GM12864 (cell line): ENCODE measurements at regions not wholly inside any gene's neighbourhood (a gene's known extent, or its start where the extent isn't known, plus 50 kb on each side); places are given as distances from the start of the nearest gene placed in this dataset.

Experiments used
- DNase-seq: peaks from one replicate; pipeline ENCODE4 v3.0.0-alpha.2; 2011; ENCODE audit warnings: low read depth
- H3K4me3 ChIP-seq: 2 replicates; pipeline ENCODE4 v1.5.1; 2011; ENCODE audit warnings: mild to moderate bottlenecking, low read depth, low read length, control low read depth
- TF ChIP-seq, protein P1 (sequence below): IDR thresholded peaks from 2 replicates; pipeline ENCODE4 v1.5.1; 2011; ENCODE audit warnings: low read depth, mild to moderate bottlenecking, moderate library complexity, low read length, control low read depth, inconsistent platforms; ENCODE audit errors: missing control alignments

DNA sequence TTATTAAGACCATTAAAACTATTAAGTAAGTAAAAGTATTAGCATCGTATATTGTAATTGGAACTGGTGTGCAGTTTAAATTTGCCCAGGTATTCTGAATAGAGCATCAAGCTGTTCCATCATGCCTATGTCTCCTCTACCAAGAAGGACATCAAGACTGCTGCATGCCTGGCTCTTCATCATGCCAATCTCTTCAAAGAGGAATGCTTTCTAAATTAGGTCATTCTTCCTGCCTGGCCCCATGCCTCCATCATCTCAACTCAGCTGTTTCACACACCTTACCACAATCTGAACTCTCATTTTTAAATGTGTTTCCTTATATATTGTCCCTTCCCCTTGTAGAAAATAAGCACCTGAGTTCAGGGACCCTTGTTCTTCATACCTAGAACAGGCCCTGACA is 270.5 kb upstream of the PPARGC1A start:
- no peak for DNase-seq
- TF ChIP-seq, protein P1, sequence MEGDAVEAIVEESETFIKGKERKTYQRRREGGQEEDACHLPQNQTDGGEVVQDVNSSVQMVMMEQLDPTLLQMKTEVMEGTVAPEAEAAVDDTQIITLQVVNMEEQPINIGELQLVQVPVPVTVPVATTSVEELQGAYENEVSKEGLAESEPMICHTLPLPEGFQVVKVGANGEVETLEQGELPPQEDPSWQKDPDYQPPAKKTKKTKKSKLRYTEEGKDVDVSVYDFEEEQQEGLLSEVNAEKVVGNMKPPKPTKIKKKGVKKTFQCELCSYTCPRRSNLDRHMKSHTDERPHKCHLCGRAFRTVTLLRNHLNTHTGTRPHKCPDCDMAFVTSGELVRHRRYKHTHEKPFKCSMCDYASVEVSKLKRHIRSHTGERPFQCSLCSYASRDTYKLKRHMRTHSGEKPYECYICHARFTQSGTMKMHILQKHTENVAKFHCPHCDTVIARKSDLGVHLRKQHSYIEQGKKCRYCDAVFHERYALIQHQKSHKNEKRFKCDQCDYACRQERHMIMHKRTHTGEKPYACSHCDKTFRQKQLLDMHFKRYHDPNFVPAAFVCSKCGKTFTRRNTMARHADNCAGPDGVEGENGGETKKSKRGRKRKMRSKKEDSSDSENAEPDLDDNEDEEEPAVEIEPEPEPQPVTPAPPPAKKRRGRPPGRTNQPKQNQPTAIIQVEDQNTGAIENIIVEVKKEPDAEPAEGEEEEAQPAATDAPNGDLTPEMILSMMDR = no peak
- no peak overlapping the region for H3K4me3 ChIP-seq

DNA sequence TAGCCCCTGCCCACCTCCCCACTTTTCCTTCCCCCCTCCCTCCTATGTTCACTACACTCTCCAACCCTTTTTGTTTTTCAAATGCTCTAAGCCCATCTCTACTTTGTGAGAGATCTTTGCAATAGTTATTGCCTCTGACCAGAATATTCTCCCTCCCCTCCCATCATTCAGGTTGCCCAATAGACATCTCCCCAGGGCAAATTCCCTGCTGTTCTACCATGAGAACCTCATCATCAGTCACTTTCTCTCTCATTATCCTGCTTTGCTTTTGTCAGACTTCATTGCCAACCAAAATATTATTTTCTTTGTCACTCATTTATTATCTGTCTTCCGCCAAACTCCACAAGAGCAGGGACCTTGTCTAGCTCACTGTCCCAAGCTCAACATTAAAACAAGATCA is 268.2 kb upstream of the PPARGC1A start:
- no peak overlapping the region for H3K4me3 ChIP-seq
- DNase-seq = no peak
- TF ChIP-seq, protein P1 = no peak

DNA sequence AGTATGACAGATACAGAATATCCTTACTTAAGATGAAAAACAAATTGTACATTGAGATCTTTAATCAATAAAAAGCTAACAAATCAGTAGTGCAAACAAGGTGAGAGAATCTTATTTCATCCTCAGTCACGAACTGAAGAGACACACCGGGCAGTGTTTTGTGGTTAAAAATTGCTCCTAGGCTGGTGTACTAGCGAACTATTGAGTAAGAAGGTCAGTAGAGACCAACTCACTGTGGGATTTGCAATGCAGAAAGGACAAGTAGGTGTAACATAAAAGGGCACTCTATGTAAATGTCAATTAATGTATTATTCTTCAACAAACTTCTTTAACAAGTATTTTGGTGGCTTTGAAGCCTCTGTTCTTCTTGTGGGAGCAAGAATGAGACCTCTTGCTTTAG is 260.2 kb upstream of the PPARGC1A start:
- no peak overlapping the region for H3K4me3 ChIP-seq
- DNase-seq = no peak
- TF ChIP-seq, protein P1 = no peak

GRCh38 chr4:24146127-24146526 is 256.3 kb upstream of the PPARGC1A start:
- TF ChIP-seq, protein P1 = no peak
- H3K4me3 ChIP-seq = no peak overlapping the region

GRCh38 chr4:24145591-24145990 is 255.7 kb upstream of the PPARGC1A start:
- TF ChIP-seq, protein P1 = no peak
- no peak for DNase-seq
- no peak overlapping the region for H3K4me3 ChIP-seq

More at GRCh38 chr4:24146127-24146526, 256.3 kb upstream of the PPARGC1A start:
- DNase-seq = no peak

DNA sequence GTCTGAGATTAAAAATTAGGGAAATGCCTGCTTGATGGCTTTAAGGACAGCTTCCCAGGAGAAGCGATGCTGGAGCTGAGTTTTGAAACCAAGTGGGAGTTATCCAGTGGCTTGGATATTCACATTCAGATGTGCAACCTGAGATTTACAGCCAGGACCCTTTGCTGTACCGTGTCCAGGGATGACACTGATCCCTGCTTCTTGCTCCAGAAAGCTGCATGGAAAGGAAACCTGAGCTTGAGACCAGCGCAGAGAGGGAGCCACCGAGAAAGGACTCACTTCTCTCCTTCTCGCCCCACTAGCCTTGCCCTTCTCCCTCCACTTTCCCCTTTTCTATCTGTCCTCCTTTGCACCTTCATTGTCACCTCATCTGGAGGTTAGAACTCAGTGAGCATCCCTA is 254.5 kb upstream of the PPARGC1A start:
- DNase-seq = no peak
- TF ChIP-seq, protein P1 = no peak
- no peak overlapping the region for H3K4me3 ChIP-seq

- TF ChIP-seq, protein P1 = no peak
- no peak overlapping the region for H3K4me3 ChIP-seq
- DNase-seq = no peak
Observed at GRCh38 chr4:24143741-24144140, 253.9 kb upstream of the PPARGC1A start.
